ENCODE measurements at regions not wholly inside any gene's neighbourhood (a gene's known extent, or its start where the extent isn't known, plus 50 kb on each side); places are given as distances from the start of the nearest gene placed in this dataset.

DNA sequence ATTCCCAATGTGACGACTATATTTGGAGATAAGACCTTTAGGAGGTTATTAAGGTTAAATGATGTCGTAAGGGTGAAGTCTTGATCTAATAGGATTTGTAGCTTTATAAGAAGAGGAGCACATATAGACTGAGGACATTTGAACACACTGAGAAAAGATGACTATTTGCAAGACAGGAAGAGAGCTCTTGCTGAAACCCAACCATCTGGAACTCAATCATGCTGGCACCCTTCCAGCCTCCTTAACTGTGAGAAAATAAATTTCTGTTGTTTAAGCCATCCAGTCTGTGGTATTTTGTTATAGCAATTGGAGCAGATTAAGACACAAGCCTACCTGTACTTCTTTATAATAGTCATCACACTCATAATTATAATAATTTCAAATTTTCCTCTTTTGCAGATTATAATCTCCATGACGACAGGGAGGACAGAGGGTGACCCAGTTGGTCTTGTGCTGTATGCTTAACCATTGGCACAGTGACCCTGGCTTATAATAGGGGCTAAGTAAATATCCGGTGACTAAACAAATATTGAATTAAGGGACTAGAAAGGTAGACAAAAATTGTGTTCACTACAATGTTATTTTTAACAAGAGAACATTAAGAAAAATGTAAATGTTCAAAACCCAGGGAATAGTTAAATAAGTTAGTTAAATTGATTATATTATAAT lies 206.4 kb upstream of the HDDC2 start:
- no peak overlapping the region for H2AFZ ChIP-seq (ENCODE audit: low read length)
- H3K9ac ChIP-seq (ENCODE audit: low read depth, low read length, poor library complexity, severe bottlenecking): no peak overlapping the region
- no peak for TF ChIP-seq EZH2phosphoT487 (IDR thresholded peaks at IDR 0.05; ENCODE audit: borderline replicate concordance)
- TF ChIP-seq, protein P1, sequence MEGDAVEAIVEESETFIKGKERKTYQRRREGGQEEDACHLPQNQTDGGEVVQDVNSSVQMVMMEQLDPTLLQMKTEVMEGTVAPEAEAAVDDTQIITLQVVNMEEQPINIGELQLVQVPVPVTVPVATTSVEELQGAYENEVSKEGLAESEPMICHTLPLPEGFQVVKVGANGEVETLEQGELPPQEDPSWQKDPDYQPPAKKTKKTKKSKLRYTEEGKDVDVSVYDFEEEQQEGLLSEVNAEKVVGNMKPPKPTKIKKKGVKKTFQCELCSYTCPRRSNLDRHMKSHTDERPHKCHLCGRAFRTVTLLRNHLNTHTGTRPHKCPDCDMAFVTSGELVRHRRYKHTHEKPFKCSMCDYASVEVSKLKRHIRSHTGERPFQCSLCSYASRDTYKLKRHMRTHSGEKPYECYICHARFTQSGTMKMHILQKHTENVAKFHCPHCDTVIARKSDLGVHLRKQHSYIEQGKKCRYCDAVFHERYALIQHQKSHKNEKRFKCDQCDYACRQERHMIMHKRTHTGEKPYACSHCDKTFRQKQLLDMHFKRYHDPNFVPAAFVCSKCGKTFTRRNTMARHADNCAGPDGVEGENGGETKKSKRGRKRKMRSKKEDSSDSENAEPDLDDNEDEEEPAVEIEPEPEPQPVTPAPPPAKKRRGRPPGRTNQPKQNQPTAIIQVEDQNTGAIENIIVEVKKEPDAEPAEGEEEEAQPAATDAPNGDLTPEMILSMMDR (conservative IDR thresholded peaks at IDR 0.05; ENCODE audit: low read length): no peak
- H3K36me3 ChIP-seq (ENCODE audit: insufficient read depth, low read length): no peaks in the 10 kb centered on the region
- H3K9me3 ChIP-seq (ENCODE audit: insufficient read depth, low read depth, low read length): no peaks in the 10 kb centered on the region
- no peaks in the 10 kb centered on the region for H3F3A ChIP-seq (ENCODE audit: low read depth)
- no peak overlapping the region for H3K4me2 ChIP-seq (ENCODE audit: low read depth, low read length, poor library complexity, severe bottlenecking)
- H3K4me3 ChIP-seq (ENCODE audit: low read length, poor library complexity, severe bottlenecking): no peak overlapping the region
- peaks cover 8% of the 10 kb centered on the region for H3K4me1 ChIP-seq (ENCODE audit: insufficient read depth, low read length, poor library complexity, severe bottlenecking)
- H3K27me3 ChIP-seq (ENCODE audit: insufficient read depth, low read length, poor library complexity, severe bottlenecking): no peaks in the 10 kb centered on the region
- no peaks in the 10 kb centered on the region for H3K79me2 ChIP-seq (ENCODE audit: insufficient read depth, low read length)
- no peaks in the 10 kb centered on the region for H4K20me1 ChIP-seq (ENCODE audit: insufficient read depth, low read length, poor library complexity, severe bottlenecking)
- H3K9me2 ChIP-seq (replicated peaks; ENCODE audit: low read depth, low read length): no peaks in the 10 kb centered on the region

DNA sequence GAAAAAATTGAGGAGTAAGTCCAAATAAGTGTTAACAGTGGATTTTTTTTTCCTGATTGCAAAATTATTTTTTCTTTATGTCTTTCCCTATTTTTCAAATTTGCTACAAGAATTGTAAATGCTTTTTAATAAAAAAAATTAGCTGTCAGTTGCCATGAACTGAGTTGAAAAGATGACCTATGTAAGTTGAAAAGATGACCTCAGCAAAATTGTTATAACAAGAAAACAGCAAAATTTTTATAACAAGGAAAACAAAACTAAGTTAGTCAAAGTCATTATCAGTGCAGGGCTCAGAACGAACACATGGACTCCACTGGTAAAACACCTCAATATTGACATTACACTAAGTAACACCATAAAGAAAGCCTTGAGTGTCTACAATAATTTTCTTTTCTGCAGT lies 207.0 kb upstream of the HDDC2 start:
- H3K9me3 ChIP-seq (ENCODE audit: insufficient read depth, low read depth, low read length): no peaks in the 10 kb centered on the region
- no peaks in the 10 kb centered on the region for H3K9me2 ChIP-seq (replicated peaks; ENCODE audit: low read depth, low read length)
- H3K4me2 ChIP-seq (ENCODE audit: low read depth, low read length, poor library complexity, severe bottlenecking): no peak overlapping the region
- H3K36me3 ChIP-seq (ENCODE audit: insufficient read depth, low read length): no peaks in the 10 kb centered on the region
- H4K20me1 ChIP-seq (ENCODE audit: insufficient read depth, low read length, poor library complexity, severe bottlenecking): no peaks in the 10 kb centered on the region
- H3F3A ChIP-seq (ENCODE audit: low read depth): no peaks in the 10 kb centered on the region
- H3K79me2 ChIP-seq (ENCODE audit: insufficient read depth, low read length): no peaks in the 10 kb centered on the region
- peaks cover 8% of the 10 kb centered on the region for H3K4me1 ChIP-seq (ENCODE audit: insufficient read depth, low read length, poor library complexity, severe bottlenecking)
- H3K4me3 ChIP-seq (ENCODE audit: low read length, poor library complexity, severe bottlenecking): no peak overlapping the region
- no peak overlapping the region for H3K9ac ChIP-seq (ENCODE audit: low read depth, low read length, poor library complexity, severe bottlenecking)
- H2AFZ ChIP-seq (ENCODE audit: low read length): no peak overlapping the region
- H3K27me3 ChIP-seq (ENCODE audit: insufficient read depth, low read length, poor library complexity, severe bottlenecking): no peaks in the 10 kb centered on the region
- TF ChIP-seq EZH2phosphoT487 (IDR thresholded peaks at IDR 0.05; ENCODE audit: borderline replicate concordance): no peak
- TF ChIP-seq, protein P1 (conservative IDR thresholded peaks at IDR 0.05; ENCODE audit: low read length): no peak

DNA sequence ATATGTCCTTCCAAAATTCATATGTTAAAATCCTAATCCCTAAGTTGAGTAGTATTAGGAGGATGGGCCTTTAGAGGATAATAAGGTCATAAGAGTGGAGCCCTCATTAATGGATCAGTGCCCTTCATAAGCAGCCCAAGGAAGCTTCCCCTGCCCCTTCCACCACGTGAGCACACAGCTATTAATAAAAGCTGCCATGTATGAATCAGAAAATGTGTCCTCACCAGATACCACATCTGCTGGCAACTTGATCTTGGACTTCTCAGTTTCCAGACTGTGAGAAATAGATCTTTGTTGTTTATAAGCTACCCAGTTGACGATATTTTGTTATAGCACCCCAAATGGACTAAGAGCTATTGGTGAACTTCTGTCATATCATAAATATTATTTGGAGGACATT lies 207.7 kb upstream of the HDDC2 start:
- Histone ChIP-seq H3K9me2 (replicated peaks; ENCODE audit: low read depth, low read length) (no peaks in the 10 kb centered on the region), H3K79me2 (ENCODE audit: insufficient read depth, low read length) (no peaks in the 10 kb centered on the region), H3K4me1 (ENCODE audit: insufficient read depth, low read length, poor library complexity, severe bottlenecking) (peaks cover 8% of the 10 kb centered on the region), H2AFZ (ENCODE audit: low read length) (no peak overlapping the region), H3F3A (ENCODE audit: low read depth) (no peaks in the 10 kb centered on the region), H3K27me3 (ENCODE audit: insufficient read depth, low read length, poor library complexity, severe bottlenecking) (no peaks in the 10 kb centered on the region), H3K36me3 (ENCODE audit: insufficient read depth, low read length) (no peaks in the 10 kb centered on the region), H4K20me1 (ENCODE audit: insufficient read depth, low read length, poor library complexity, severe bottlenecking) (no peaks in the 10 kb centered on the region), H3K4me2 (ENCODE audit: low read depth, low read length, poor library complexity, severe bottlenecking) (no peak overlapping the region), H3K4me3 (ENCODE audit: low read length, poor library complexity, severe bottlenecking) (no peak overlapping the region), H3K9me3 (ENCODE audit: insufficient read depth, low read depth, low read length) (no peaks in the 10 kb centered on the region), H3K9ac (ENCODE audit: low read depth, low read length, poor library complexity, severe bottlenecking) (no peak overlapping the region)
- TF ChIP-seq, protein P1 (conservative IDR thresholded peaks at IDR 0.05; ENCODE audit: low read length): no peak
- TF ChIP-seq EZH2phosphoT487 (IDR thresholded peaks at IDR 0.05; ENCODE audit: borderline replicate concordance): no peak

All from Loucy (cell line).